HCT116 (cell line): ENCODE measurements at regions not wholly inside any gene's neighbourhood (a gene's known extent, or its start where the extent isn't known, plus 50 kb on each side); places are given as distances from the start of the nearest gene placed in this dataset.
"Not testable (repeated sequence)": the region's sequence is repeated elsewhere in the genome, so short reads cannot be mapped to it uniquely, and the experiment has no call there.

Experiments
- CEBPB ChIP-seq: IDR thresholded peaks from 2 replicates; pipeline ENCODE4 v1.6.1; 2012; ENCODE audit warnings: low read depth
- CTCF ChIP-seq, 3 experiments: fragments of 200-600 bp in 1 of 3; sonication (generic) in 1 of 3; IDR thresholded peaks in 2 of 3; conservative IDR thresholded peaks in 1 of 3; 2 replicates each; pipeline ENCODE4 v1.5.1; 2012 to 2017; ENCODE audit warnings: low read depth in 2 of 3, low read length in 2 of 3, antibody characterized with exemption in 1 of 3, borderline replicate concordance in 1 of 3, control low read depth in 1 of 3, mild to moderate bottlenecking in 1 of 3, mixed read lengths in 1 of 3, mixed run types in 1 of 3, moderate library complexity in 1 of 3; ENCODE audit not compliant: insufficient read depth in 1 of 3
- EGR1 ChIP-seq: IDR thresholded peaks from 2 replicates; pipeline ENCODE4 v1.6.1; 2012; ENCODE audit warnings: low read depth
- EZH2 ChIP-seq: fragments of 200-600 bp; sonication (generic); IDR thresholded peaks from 2 replicates; pipeline ENCODE4 v1.6.1; 2017; ENCODE audit warnings: antibody characterized with exemption, mixed run types
- EZH2phosphoT487 ChIP-seq: fragments of 200-600 bp; IDR thresholded peaks from 2 replicates; pipeline ENCODE4 v1.6.1; 2018; ENCODE audit warnings: antibody characterized with exemption, borderline replicate concordance
- JUND ChIP-seq: IDR thresholded peaks from 2 replicates; pipeline ENCODE4 v1.6.1; 2012
- MAX ChIP-seq: IDR thresholded peaks from 2 replicates; pipeline ENCODE4 v1.6.1; 2012
- POLR2A ChIP-seq: IDR thresholded peaks from 2 replicates; pipeline ENCODE4 v1.7.0; 2011; ENCODE audit warnings: borderline replicate concordance; ENCODE audit not compliant: insufficient read depth, insufficient read length; ENCODE audit errors: extremely low read depth
- POLR2AphosphoS5 ChIP-seq: IDR thresholded peaks from 2 replicates; pipeline ENCODE4 v1.6.1; 2011; ENCODE audit warnings: mild to moderate bottlenecking, low read depth, low read length, moderate library complexity
- RAD21 ChIP-seq: IDR thresholded peaks from 2 replicates; pipeline ENCODE4 v1.6.1; 2012; ENCODE audit warnings: low read depth, mild to moderate bottlenecking
- REST ChIP-seq: IDR thresholded peaks from 2 replicates; pipeline ENCODE4 v1.6.1; 2012; ENCODE audit warnings: low read depth
- SP1 ChIP-seq: IDR thresholded peaks from 2 replicates; pipeline ENCODE4 v1.6.1; 2012; ENCODE audit warnings: low read depth
- YY1 ChIP-seq: IDR thresholded peaks from 2 replicates; pipeline ENCODE4 v1.6.1; 2011; ENCODE audit warnings: low read length, low read depth, moderate library complexity, mild to moderate bottlenecking; ENCODE audit not compliant: insufficient replicate concordance; ENCODE audit errors: extremely low read depth
- ZNF274 ChIP-seq: fragments of 200-500 bp; sonication (Bioruptor generic); IDR thresholded peaks from 2 replicates; pipeline ENCODE4 v1.6.1; 2014; ENCODE audit warnings: mild to moderate bottlenecking, low read depth, low read length, inconsistent platforms

GRCh38 chr5:178052062-178052461 lies 56.0 kb upstream of the PROP1 start:
- not testable (repeated sequence) for TF ChIP-seq EZH2phosphoT487; CTCF (IDR thresholded peaks at IDR 0.05 in 2 of 3, conservative IDR thresholded peaks at IDR 0.05 in 1 of 3; ENCODE audit: borderline replicate concordance in 1 of 3, insufficient read depth in 1 of 3, low read depth in 2 of 3, low read length in 2 of 3); RAD21; POLR2A; REST; POLR2AphosphoS5; EZH2; MAX; CEBPB; JUND; SP1; YY1; EGR1; ZNF274
